H1 (cell line): ENCODE measurements at regions not wholly inside any gene's neighbourhood (a gene's known extent, or its start where the extent isn't known, plus 50 kb on each side); places are given as distances from the start of the nearest gene placed in this dataset.

ENCODE experiments used
- EP300 ChIP-seq, 2 experiments: IDR thresholded peaks; 1 replicate in 1 of 2; 2 replicates in 1 of 2; pipeline ENCODE4 v1.6.1; 2011 to 2012; ENCODE audit warnings: low read depth in 2 of 2, low read length in 2 of 2, mild to moderate bottlenecking in 2 of 2, borderline replicate concordance in 1 of 2, inconsistent platforms in 1 of 2, moderate library complexity in 1 of 2
- HDAC6 ChIP-seq: IDR thresholded peaks from one replicate; pipeline ENCODE4 v1.7.1; 2012; ENCODE audit warnings: low read depth, mild to moderate bottlenecking, inconsistent platforms, low read length, moderate library complexity
- KDM1A ChIP-seq: fragments of 200-600, 300-600 bp; sonication (generic); IDR thresholded peaks from 2 replicates; pipeline ENCODE4 v1.7.1; 2016; ENCODE audit warnings: mild to moderate bottlenecking, low read length, borderline replicate concordance
- POLR2A ChIP-seq, 2 experiments: IDR thresholded peaks; 1 replicate in 1 of 2; 2 replicates in 1 of 2; pipeline ENCODE4 v1.6.1; 2011; ENCODE audit warnings: low read depth in 2 of 2, low read length in 2 of 2, mild to moderate bottlenecking in 2 of 2; ENCODE audit errors: control extremely low read depth in 1 of 2
- TAF1 ChIP-seq: IDR thresholded peaks from 2 replicates; pipeline ENCODE4 v1.6.1; 2011; ENCODE audit warnings: mild to moderate bottlenecking, low read depth, low read length
- TBP ChIP-seq: IDR thresholded peaks from 2 replicates; pipeline ENCODE4 v1.6.1; 2011; ENCODE audit warnings: low read depth, low read length, improper control_type of control experiment
- USF2 ChIP-seq: IDR thresholded peaks from 2 replicates; pipeline ENCODE4 v1.6.1; 2011; ENCODE audit warnings: low read length, improper control_type of control experiment
- TF ChIP-seq, protein P1 (sequence below), 3 experiments: IDR thresholded peaks; 1 replicate in 2 of 3; 2 replicates in 1 of 3; pipeline versions ENCODE4 v1.5.1 to v1.6.1; 2011; ENCODE audit warnings: low read length in 3 of 3, mild to moderate bottlenecking in 3 of 3, inconsistent platforms in 2 of 3, low read depth in 1 of 3, moderate library complexity in 1 of 3; ENCODE audit not compliant: insufficient read depth in 1 of 3; ENCODE audit errors: control extremely low read depth in 1 of 3

DNA sequence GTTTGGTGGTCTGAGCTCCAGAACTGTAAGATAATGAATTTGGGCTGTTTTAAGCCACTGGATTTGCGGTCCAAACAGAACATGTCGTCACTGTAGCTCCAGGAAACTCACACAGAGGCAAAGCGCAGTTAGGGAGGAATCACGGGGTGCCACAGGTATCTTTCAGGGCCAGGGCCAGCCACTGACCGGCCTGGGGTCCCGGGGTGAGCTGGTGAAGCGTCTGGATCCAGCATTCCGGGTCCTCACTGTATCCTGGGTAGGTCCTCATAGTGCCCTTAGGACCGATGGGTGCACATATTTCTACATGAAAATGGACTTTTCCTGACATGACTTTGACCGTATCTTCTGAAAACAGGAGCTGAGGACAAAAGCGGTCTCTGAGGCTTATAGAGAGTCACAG is 196.0 kb upstream of the HDAC4 start:
- TF ChIP-seq EP300 (IDR thresholded peaks at IDR 0.05; ENCODE audit: borderline replicate concordance in 1 of 2, low read depth in 2 of 2, low read length in 2 of 2) (no peak), KDM1A (no peak), POLR2A (IDR thresholded peaks at IDR 0.05; ENCODE audit: control extremely low read depth in 1 of 2, low read depth in 2 of 2, low read length in 2 of 2) (no peak), HDAC6 (no peak), USF2 (no peak), TAF1 (no peak), TBP (no peak)
- TF ChIP-seq, protein P1, sequence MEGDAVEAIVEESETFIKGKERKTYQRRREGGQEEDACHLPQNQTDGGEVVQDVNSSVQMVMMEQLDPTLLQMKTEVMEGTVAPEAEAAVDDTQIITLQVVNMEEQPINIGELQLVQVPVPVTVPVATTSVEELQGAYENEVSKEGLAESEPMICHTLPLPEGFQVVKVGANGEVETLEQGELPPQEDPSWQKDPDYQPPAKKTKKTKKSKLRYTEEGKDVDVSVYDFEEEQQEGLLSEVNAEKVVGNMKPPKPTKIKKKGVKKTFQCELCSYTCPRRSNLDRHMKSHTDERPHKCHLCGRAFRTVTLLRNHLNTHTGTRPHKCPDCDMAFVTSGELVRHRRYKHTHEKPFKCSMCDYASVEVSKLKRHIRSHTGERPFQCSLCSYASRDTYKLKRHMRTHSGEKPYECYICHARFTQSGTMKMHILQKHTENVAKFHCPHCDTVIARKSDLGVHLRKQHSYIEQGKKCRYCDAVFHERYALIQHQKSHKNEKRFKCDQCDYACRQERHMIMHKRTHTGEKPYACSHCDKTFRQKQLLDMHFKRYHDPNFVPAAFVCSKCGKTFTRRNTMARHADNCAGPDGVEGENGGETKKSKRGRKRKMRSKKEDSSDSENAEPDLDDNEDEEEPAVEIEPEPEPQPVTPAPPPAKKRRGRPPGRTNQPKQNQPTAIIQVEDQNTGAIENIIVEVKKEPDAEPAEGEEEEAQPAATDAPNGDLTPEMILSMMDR (IDR thresholded peaks at IDR 0.05; ENCODE audit: control extremely low read depth in 1 of 3, insufficient read depth in 1 of 3, low read depth in 1 of 3, low read length in 3 of 3): no peak
